Endodermal cell (in vitro differentiated cells): ENCODE measurements at regions not wholly inside any gene's neighbourhood (a gene's known extent, or its start where the extent isn't known, plus 50 kb on each side); places are given as distances from the start of the nearest gene placed in this dataset.

Source experiments
- DNase-seq: peaks from one replicate; pipeline ENCODE4 v3.0.0-alpha.2; 2017
- H3K27ac ChIP-seq: 2 replicates; pipeline ENCODE4 v1.5.1; 2013; ENCODE audit warnings: mild to moderate bottlenecking, low read depth, low read length, moderate library complexity
- H3K27me3 ChIP-seq: 2 replicates; pipeline ENCODE4 v1.6.1; 2013; ENCODE audit warnings: mild to moderate bottlenecking, low read length, moderate library complexity; ENCODE audit not compliant: insufficient read depth, control insufficient read depth, poor library complexity, severe bottlenecking
- H3K36me3 ChIP-seq: 2 replicates; pipeline ENCODE4 v1.7.0; 2013; ENCODE audit warnings: mild to moderate bottlenecking, low read length, moderate library complexity; ENCODE audit not compliant: control insufficient read depth, insufficient read depth
- H3K4me1 ChIP-seq: one replicate; pipeline ENCODE4 v1.7.0; 2013; ENCODE audit warnings: low read length; ENCODE audit not compliant: control insufficient read depth, insufficient read depth
- H3K4me3 ChIP-seq: 2 replicates; pipeline ENCODE4 v1.5.1; 2013; ENCODE audit warnings: mild to moderate bottlenecking, low read length, moderate library complexity
- H3K9ac ChIP-seq: 2 replicates; pipeline ENCODE4 v1.6.1; 2013; ENCODE audit warnings: mild to moderate bottlenecking, low read length, moderate library complexity; ENCODE audit not compliant: poor library complexity, severe bottlenecking; ENCODE audit errors: extremely low read depth
- H3K9me3 ChIP-seq: 2 replicates; pipeline ENCODE4 v1.6.1; 2013; ENCODE audit warnings: mild to moderate bottlenecking, low read length, moderate library complexity; ENCODE audit not compliant: control insufficient read depth
- H3K27ac Mint-ChIP-seq: 2 replicates; pipeline ENCODE4 v1.8.0; 2020; ENCODE audit warnings: mixed read lengths
- H3K27me3 Mint-ChIP-seq: 2 replicates; pipeline ENCODE4 v1.8.0; 2021; ENCODE audit warnings: mild to moderate bottlenecking, mixed read lengths; ENCODE audit not compliant: insufficient read depth
- H3K36me3 Mint-ChIP-seq: 2 replicates; pipeline ENCODE4 v1.8.0; 2020; ENCODE audit warnings: low read depth, mixed read lengths
- H3K4me1 Mint-ChIP-seq: 2 replicates; pipeline ENCODE4 v1.8.0; 2020; ENCODE audit warnings: mixed read lengths
- H3K4me3 Mint-ChIP-seq: 2 replicates; pipeline ENCODE4 v1.8.0; 2020; ENCODE audit warnings: mild to moderate bottlenecking, moderate library complexity, mixed read lengths
- H3K9me3 Mint-ChIP-seq: 2 replicates; pipeline ENCODE4 v1.8.0; 2020; ENCODE audit warnings: mild to moderate bottlenecking, mixed read lengths
- WGBS, 2 experiments: methylation state at CpG; one replicate each; pipeline versions ENCODE4 v1.1.5 to v1.1.7; 2013; ENCODE audit warnings: missing lambda C conversion rate in 2 of 2, mixed read lengths in 1 of 2; ENCODE audit not compliant: insufficient coverage in 1 of 2, insufficient read length in 1 of 2; 5-methylcytosine and 5-hydroxymethylcytosine counted together
- TF ChIP-seq, protein P1 (sequence below): fragments of 200-600 bp; sonication (generic); conservative IDR thresholded peaks from 2 replicates; pipeline ENCODE4 v1.5.0; 2021; ENCODE audit warnings: antibody characterized with exemption, mild to moderate bottlenecking

DNA sequence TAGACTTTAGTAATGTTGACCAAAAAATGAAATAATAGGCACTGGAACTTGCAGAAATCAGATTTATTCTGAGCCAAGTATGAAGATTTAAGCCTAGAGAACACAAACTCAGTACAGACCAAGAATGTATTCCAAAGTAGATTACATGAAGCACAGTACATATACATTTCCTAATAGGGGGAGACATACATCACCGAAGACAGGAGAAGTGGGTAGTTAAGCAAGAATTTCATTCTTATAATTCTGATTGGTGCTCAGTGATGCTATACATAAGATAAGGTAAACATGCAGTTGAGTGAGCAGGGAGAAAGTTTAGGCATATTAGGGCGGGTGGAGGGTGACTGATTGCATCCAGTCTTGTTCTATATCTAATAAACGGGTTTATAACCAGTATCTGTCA is 2218.8 kb downstream of the PCDH9 start:
- Histone ChIP-seq H3K9ac (no peak overlapping the region), H3K27ac (no peak overlapping the region), H3K4me3 (no peak overlapping the region), H3K4me1 (no peaks in the 10 kb centered on the region), H3K9me3 (no peaks in the 10 kb centered on the region), H3K27me3 (no peaks in the 10 kb centered on the region), H3K36me3 (no peaks in the 10 kb centered on the region)
- Mint-ChIP-seq H3K27me3 (peaks cover 13% of the 10 kb centered on the region), H3K36me3 (no peaks in the 10 kb centered on the region), H3K4me1 (no peaks in the 10 kb centered on the region), H3K9me3 (no peaks in the 10 kb centered on the region), H3K4me3 (no peak overlapping the region), H3K27ac (no peak overlapping the region)
- WGBS, 2 experiments, result 95% methylated on average over 3 of the region's 3 CpGs; no CpG with 5 or more reads in 1 of the 2 experiments
- DNase-seq, result no peak
- TF ChIP-seq, protein P1, sequence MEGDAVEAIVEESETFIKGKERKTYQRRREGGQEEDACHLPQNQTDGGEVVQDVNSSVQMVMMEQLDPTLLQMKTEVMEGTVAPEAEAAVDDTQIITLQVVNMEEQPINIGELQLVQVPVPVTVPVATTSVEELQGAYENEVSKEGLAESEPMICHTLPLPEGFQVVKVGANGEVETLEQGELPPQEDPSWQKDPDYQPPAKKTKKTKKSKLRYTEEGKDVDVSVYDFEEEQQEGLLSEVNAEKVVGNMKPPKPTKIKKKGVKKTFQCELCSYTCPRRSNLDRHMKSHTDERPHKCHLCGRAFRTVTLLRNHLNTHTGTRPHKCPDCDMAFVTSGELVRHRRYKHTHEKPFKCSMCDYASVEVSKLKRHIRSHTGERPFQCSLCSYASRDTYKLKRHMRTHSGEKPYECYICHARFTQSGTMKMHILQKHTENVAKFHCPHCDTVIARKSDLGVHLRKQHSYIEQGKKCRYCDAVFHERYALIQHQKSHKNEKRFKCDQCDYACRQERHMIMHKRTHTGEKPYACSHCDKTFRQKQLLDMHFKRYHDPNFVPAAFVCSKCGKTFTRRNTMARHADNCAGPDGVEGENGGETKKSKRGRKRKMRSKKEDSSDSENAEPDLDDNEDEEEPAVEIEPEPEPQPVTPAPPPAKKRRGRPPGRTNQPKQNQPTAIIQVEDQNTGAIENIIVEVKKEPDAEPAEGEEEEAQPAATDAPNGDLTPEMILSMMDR, result no peak

DNA sequence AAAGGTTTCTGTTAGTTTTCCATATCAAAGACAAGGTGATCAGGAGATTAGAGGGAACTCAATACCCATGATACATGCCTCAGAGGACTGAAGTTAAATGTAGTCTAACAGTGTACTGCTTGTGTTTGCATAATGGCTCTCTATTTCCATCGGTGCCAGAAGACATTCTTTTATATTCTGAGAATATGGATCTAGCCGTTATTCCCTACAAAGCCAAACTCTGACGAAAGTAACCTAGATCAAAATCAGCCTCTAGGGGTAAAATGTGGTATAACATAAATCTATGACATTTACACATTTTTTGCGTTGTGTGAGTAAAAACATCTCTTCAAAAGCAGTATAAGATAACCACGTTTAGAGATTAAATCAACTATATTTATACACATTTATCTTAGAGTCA is 2232.7 kb downstream of the PCDH9 start:
- Histone ChIP-seq H3K27ac (no peak overlapping the region), H3K36me3 (no peaks in the 10 kb centered on the region), H3K9me3 (no peaks in the 10 kb centered on the region), H3K4me1 (no peaks in the 10 kb centered on the region), H3K9ac (no peak overlapping the region), H3K27me3 (no peaks in the 10 kb centered on the region), H3K4me3 (no peak overlapping the region)
- 92 to 100% methylated on average over 2 to 4 of the region's 5 CpGs for WGBS, 2 experiments
- H3K27me3 Mint-ChIP-seq, result no peaks in the 10 kb centered on the region
- H3K4me3 Mint-ChIP-seq, result no peak overlapping the region
- no peaks in the 10 kb centered on the region for H3K36me3 Mint-ChIP-seq
- no peaks in the 10 kb centered on the region for H3K9me3 Mint-ChIP-seq
- H3K4me1 Mint-ChIP-seq, result no peaks in the 10 kb centered on the region
- DNase-seq, result no peak
- TF ChIP-seq, protein P1, result peak; percentile 59
- no peak overlapping the region for H3K27ac Mint-ChIP-seq

DNA sequence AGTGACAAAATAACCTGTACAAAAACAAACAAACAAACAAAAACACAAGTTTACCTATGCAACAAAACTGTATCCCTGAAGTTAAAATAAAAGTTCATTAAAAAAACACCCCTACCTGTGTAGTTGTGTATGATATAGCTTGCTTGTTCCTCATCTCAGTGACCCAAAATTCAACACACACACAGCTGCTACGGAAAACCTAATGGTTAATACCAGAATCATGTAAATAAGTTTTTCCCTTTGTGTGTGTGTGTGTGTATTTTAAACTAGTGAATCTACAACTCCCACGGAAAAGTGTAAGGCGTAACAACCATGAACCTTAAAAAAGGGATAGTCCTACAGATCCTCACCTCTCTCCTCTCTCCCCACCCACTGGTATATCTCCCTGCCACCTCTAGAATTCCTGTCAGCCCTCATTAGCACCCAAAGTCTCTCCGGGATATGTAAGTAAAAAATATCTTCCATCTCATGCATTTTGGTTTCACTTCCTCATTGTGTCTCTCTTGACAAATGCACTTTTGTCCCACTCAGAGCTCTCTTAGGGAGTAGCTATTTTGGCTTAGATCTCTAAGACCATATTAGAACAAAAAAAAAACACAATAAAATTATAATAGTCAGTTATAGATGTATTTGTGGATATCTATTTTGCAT is 2236.5 kb downstream of the PCDH9 start:
- DNase-seq, result no peak
- Histone ChIP-seq H3K9ac (no peak overlapping the region), H3K27ac (no peak overlapping the region), H3K4me3 (no peak overlapping the region), H3K27me3 (no peaks in the 10 kb centered on the region), H3K9me3 (no peaks in the 10 kb centered on the region), H3K4me1 (no peaks in the 10 kb centered on the region), H3K36me3 (no peaks in the 10 kb centered on the region)
- Mint-ChIP-seq H3K4me1 (no peaks in the 10 kb centered on the region), H3K4me3 (no peak overlapping the region), H3K27ac (no peak overlapping the region), H3K36me3 (no peaks in the 10 kb centered on the region), H3K27me3 (no peaks in the 10 kb centered on the region), H3K9me3 (no peaks in the 10 kb centered on the region)
- TF ChIP-seq, protein P1, result no peak
- 78% methylated on average over 3 of the region's 4 CpGs; no CpG with 5 or more reads in 1 of the 2 experiments for WGBS, 2 experiments
